Tibial artery (tissue), 4 donors: ENCODE measurements at regions not wholly inside any gene's neighbourhood (a gene's known extent, or its start where the extent isn't known, plus 50 kb on each side); places are given as distances from the start of the nearest gene placed in this dataset.

ENCODE experiments used
- DNase-seq, 2 donors: peaks; one replicate each; pipeline ENCODE4 v3.0.0-alpha.2; 2019
- H3K27ac ChIP-seq, 2 donors: fragments of 200-600 bp; sonication (generic) in 1 of 2; 1 replicate in 1 of 2; 2 replicates in 1 of 2; pipeline ENCODE4 v1.5.1; 2018 to 2019; ENCODE audit warnings: mild to moderate bottlenecking in 1 of 2
- H3K27me3 ChIP-seq, 2 donors: fragments of 200-600 bp; sonication (generic) in 1 of 2; one replicate each; pipeline versions ENCODE4 v1.5.1 to v1.6.0; 2016 to 2019
- H3K36me3 ChIP-seq, 3 donors: fragments of 200-600 bp; sonication (generic) in 2 of 3; one replicate each; pipeline ENCODE4 v1.5.1; 2016 to 2019; ENCODE audit warnings: mild to moderate bottlenecking in 2 of 3
- H3K4me1 ChIP-seq, 4 donors: fragments of 200-600 bp; sonication (generic) in 2 of 4; 1 replicate in 3 of 4; 2 replicates in 1 of 4; pipeline ENCODE4 v1.5.1; 2016 to 2019
- H3K4me3 ChIP-seq, 2 donors: fragments of 200-600 bp; sonication (generic) in 1 of 2; 1 replicate in 1 of 2; 2 replicates in 1 of 2; pipeline ENCODE4 v1.5.1; 2018 to 2019; ENCODE audit warnings: mild to moderate bottlenecking in 2 of 2
- H3K9me3 ChIP-seq, 3 donors: fragments of 200-600 bp; sonication (generic) in 1 of 3; one replicate each; pipeline ENCODE4 v1.5.1; 2016 to 2019
- CTCF ChIP-seq, 2 experiments: fragments of 200-600 bp in 1 of 2; fragments of 450-650 bp in 1 of 2; IDR thresholded peaks; one replicate each; pipeline ENCODE4 v1.5.1; 2017 to 2019; ENCODE audit warnings: antibody characterized with exemption in 2 of 2, mild to moderate bottlenecking in 1 of 2, moderate library complexity in 1 of 2
- intact Hi-C: fragments of 100-400 bp; cut with DNase I; formaldehyde crosslinking; loops from one replicate; pipeline ENCODE4 v1.15.0; 2023; ENCODE audit warnings: low total_unique reads

DNA sequence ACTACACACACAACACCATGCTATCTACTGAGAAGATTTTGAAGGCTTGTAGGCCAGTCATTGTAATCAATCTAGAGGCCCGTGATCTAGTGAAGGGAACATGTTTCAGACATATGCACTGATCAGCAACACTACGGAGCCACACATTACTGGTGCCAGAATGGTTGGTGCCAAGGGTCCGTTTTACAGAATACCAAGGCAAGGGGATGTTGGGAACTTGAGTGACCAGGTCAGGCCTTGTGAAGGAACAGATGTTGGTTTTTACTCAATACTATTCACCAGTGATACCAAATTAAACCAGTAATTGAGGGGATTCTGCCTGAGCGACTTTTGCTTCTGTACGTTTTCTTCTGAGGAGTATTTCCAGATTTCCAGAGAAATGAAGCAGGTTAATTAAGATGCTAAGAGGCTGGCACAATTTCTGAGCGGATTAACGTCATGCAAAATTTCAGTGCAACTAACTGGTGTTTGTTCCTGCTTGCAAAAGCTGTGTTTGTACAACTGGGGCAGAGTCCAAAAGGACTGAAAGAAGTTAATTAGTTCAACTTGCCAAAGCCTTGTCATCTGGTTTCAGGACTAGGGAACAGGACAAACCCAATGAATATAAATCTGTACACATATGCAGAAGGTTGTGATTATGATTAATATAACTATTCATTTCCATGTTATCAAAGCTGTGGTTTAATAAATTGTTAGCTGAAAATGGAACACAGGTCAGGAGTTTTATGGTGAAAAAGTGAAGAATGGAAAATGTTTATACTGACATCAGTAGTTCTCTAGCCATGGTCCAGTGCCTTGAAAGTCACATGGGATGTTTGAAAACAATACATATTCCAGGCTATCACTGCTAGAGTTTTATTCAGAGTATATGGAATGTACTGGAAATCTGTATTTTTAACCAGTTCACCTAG is 432.1 kb upstream of the DCC start:
- Histone ChIP-seq H3K27ac (no peak overlapping the region), H3K36me3 (no peaks in the 10 kb centered on the region), H3K9me3 (no peaks in the 10 kb centered on the region), H3K4me3 (no peak overlapping the region), H3K4me1 (no peaks in the 10 kb centered on the region), H3K27me3 (no peaks in the 10 kb centered on the region)
- TF ChIP-seq CTCF (IDR thresholded peaks at IDR 0.05) = no peak
- intact Hi-C loops = no loop called here
- no peak for DNase-seq

DNA sequence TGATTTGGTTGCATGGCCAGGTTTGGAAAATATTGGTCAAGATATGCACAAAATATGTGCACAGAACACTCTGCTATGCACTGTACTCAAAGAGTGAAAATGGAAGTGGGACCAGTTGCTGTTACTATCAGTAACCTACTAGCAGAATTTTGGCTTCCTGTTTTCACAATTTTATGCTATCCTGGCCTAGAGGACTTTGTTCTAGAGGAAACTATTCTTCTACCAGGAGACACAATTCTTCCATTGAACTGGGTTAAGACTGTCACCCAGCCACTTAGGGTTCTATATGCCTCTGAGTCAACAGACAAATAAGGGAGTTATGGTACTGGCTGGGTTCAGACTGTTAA is 431.4 kb upstream of the DCC start:
- Histone ChIP-seq H3K36me3 (no peaks in the 10 kb centered on the region), H3K9me3 (no peaks in the 10 kb centered on the region), H3K4me1 (no peaks in the 10 kb centered on the region), H3K4me3 (no peak overlapping the region), H3K27me3 (no peaks in the 10 kb centered on the region), H3K27ac (no peak overlapping the region)
- TF ChIP-seq CTCF (IDR thresholded peaks at IDR 0.05) = no peak
- intact Hi-C loops = no loop called here
- DNase-seq = no peak

GRCh38 chr18:51911584-51911983 is 428.4 kb upstream of the DCC start:
- H3K9me3 ChIP-seq = no peaks in the 10 kb centered on the region
- intact Hi-C loops = no loop called here
- H3K36me3 ChIP-seq = no peaks in the 10 kb centered on the region
- no peak for TF ChIP-seq CTCF (IDR thresholded peaks at IDR 0.05)
- no peak overlapping the region for H3K27ac ChIP-seq
- no peaks in the 10 kb centered on the region for H3K27me3 ChIP-seq
- H3K4me1 ChIP-seq = no peaks in the 10 kb centered on the region
- no peak overlapping the region for H3K4me3 ChIP-seq
- DNase-seq = no peak

- intact Hi-C loops = no loop called here
- TF ChIP-seq CTCF (IDR thresholded peaks at IDR 0.05) = no peak
Measured at GRCh38 chr18:51912381-51912780, 427.6 kb upstream of the DCC start.

GRCh38 chr18:51915176-51915575 is 424.8 kb upstream of the DCC start:
- TF ChIP-seq CTCF (IDR thresholded peaks at IDR 0.05) = no peak
- no peak for DNase-seq
- Histone ChIP-seq H3K36me3 (no peaks in the 10 kb centered on the region), H3K4me1 (no peaks in the 10 kb centered on the region), H3K9me3 (no peaks in the 10 kb centered on the region), H3K27ac (no peak overlapping the region), H3K4me3 (no peak overlapping the region), H3K27me3 (no peaks in the 10 kb centered on the region)
- intact Hi-C loops = no loop called here

More at GRCh38 chr18:51912381-51912780, 427.6 kb upstream of the DCC start:
- Histone ChIP-seq H3K36me3 (no peaks in the 10 kb centered on the region), H3K4me1 (no peaks in the 10 kb centered on the region), H3K9me3 (no peaks in the 10 kb centered on the region), H3K4me3 (no peak overlapping the region), H3K27ac (no peak overlapping the region), H3K27me3 (no peaks in the 10 kb centered on the region)
- DNase-seq = no peak
